Hepatocyte (in vitro differentiated cells): ENCODE measurements at regions not wholly inside any gene's neighbourhood (a gene's known extent, or its start where the extent isn't known, plus 50 kb on each side); places are given as distances from the start of the nearest gene placed in this dataset.

Experiments
- CTCF ChIP-seq: fragments of 200-600 bp; sonication (generic); IDR thresholded peaks from 2 replicates; pipeline ENCODE4 v1.5.1; 2016; ENCODE audit warnings: antibody characterized with exemption, mild to moderate bottlenecking; ENCODE audit not compliant: poor library complexity
- EZH2 ChIP-seq: fragments of 200-600 bp; sonication (generic); IDR thresholded peaks from 2 replicates; pipeline ENCODE4 v1.6.1; 2016; ENCODE audit warnings: antibody characterized with exemption, mild to moderate bottlenecking, borderline replicate concordance
- EZH2phosphoT487 ChIP-seq: fragments of 200-600 bp; sonication (generic); IDR thresholded peaks from one replicate; pipeline ENCODE4 v1.6.1; 2018; ENCODE audit warnings: antibody characterized with exemption, mild to moderate bottlenecking, low read depth, moderate library complexity; ENCODE audit not compliant: unreplicated experiment, severe bottlenecking

- TF ChIP-seq CTCF = no peak
- no peak for TF ChIP-seq EZH2
- no peak for TF ChIP-seq EZH2phosphoT487
These were observed 50.8 kb upstream of the MBNL3 start for GRCh38 chrX:132539611-132540010.
